GM12878 (cell line): ENCODE measurements at regions not wholly inside any gene's neighbourhood (a gene's known extent, or its start where the extent isn't known, plus 50 kb on each side); places are given as distances from the start of the nearest gene placed in this dataset.

ENCODE experiments used
- ATAC-seq: fragments of 200-7000 bp; cut with Tn5 transposase; 3 replicates; pipeline ENCODE4 v1.9.1; 2020; ENCODE audit warnings: mild to moderate bottlenecking, moderate library complexity
- BruUV-seq: library from RNA; stranded (reverse); fragments of 400-500 nt; replicated peaks from 2 replicates; lab custom pipeline; 2021; lab: Mats Ljungman, UMichigan
- CTCF ChIA-PET: fragments of 300-600 bp; sonication (Branson Sonifier 250); formaldehyde crosslinking; extraction: SDS; loops from one replicate; lab custom pipeline; 2021; ENCODE audit warnings: inconsistent platforms; lab: Yijun Ruan, JAX
- POLR2A ChIA-PET: fragments of 350-600 bp; formaldehyde crosslinking; extraction: SDS; loops from one replicate; lab custom pipeline; 2021; ENCODE audit warnings: inconsistent platforms; lab: Charles Lee
- RAD21 ChIA-PET: fragments of 300-600 bp; sonication (Branson Sonifier 250); formaldehyde crosslinking; loops from one replicate; lab custom pipeline; 2023; ENCODE audit warnings: antibody characterized with exemption; ENCODE audit not compliant: unreplicated experiment; lab: Charles Lee
- SMC1A ChIA-PET: fragments of 300-600 bp; sonication (Branson Sonifier 250); formaldehyde crosslinking; loops from one replicate; lab custom pipeline; 2023; ENCODE audit not compliant: unreplicated experiment, uncharacterized antibody; lab: Charles Lee
- DNase-seq: peaks from one replicate; pipeline ENCODE4 v3.0.0-alpha.2; 2011; ENCODE audit warnings: low read depth, low spot score
- FAIRE-seq: peaks from 3 replicates; lab custom pipeline; 2011; peaks lifted over from hg19 to GRCh38; lab: Jason Lieb, UNC
- H2AFZ ChIP-seq: 2 replicates; pipeline ENCODE4 v1.6.0; 2011; ENCODE audit warnings: low read depth, low read length, control low read depth; ENCODE audit not compliant: control insufficient read depth
- H3K27ac ChIP-seq: 2 replicates; pipeline ENCODE4 v1.5.1; 2011; ENCODE audit warnings: control low read depth; ENCODE audit not compliant: control insufficient read depth, insufficient read depth
- H3K27me3 ChIP-seq, 2 experiments: replicated peaks in 1 of 2; 2 replicates each; pipeline versions ENCODE4 v1.6.0 to v1.6.1; 2011; ENCODE audit warnings: low read length in 1 of 2; ENCODE audit not compliant: control insufficient read depth in 2 of 2, insufficient read depth in 2 of 2
- H3K36me3 ChIP-seq, 2 experiments: 2 replicates each; pipeline ENCODE4 v1.5.1; 2011; ENCODE audit warnings: low read length in 1 of 2; ENCODE audit not compliant: control insufficient read depth in 2 of 2, insufficient read depth in 2 of 2
- H3K4me1 ChIP-seq: 2 replicates; pipeline ENCODE4 v1.6.1; 2011; ENCODE audit warnings: mild to moderate bottlenecking, low read length, moderate library complexity, mixed read lengths; ENCODE audit not compliant: control insufficient read depth, insufficient read depth
- H3K4me2 ChIP-seq: 2 replicates; pipeline ENCODE4 v1.6.0; 2011; ENCODE audit warnings: control low read depth; ENCODE audit not compliant: control insufficient read depth, insufficient read depth
- H3K4me3 ChIP-seq: fragments of 200-600 bp; sonication (generic); 2 replicates; pipeline ENCODE4 v1.5.1; 2016
- H3K79me2 ChIP-seq: 2 replicates; pipeline ENCODE4 v1.6.0; 2011; ENCODE audit warnings: low read length; ENCODE audit not compliant: control insufficient read depth, insufficient read depth
- H3K9ac ChIP-seq: 2 replicates; pipeline ENCODE4 v1.8.0; 2011; ENCODE audit warnings: low read length, control low read depth, mixed read lengths; ENCODE audit not compliant: control insufficient read depth, insufficient read depth
- H3K9me3 ChIP-seq: replicated peaks from 3 replicates; pipeline ENCODE4 v1.5.1; 2011; ENCODE audit warnings: mild to moderate bottlenecking, low read length; ENCODE audit not compliant: control insufficient read depth, insufficient read depth
- H4K20me1 ChIP-seq: 2 replicates; pipeline ENCODE4 v1.6.0; 2011; ENCODE audit not compliant: control insufficient read depth, insufficient read depth
- ATF7 ChIP-seq: fragments of 450-650 bp; IDR thresholded peaks from 2 replicates; pipeline ENCODE4 v1.6.1; 2016; ENCODE audit warnings: low read depth, mild to moderate bottlenecking
- CHD4 ChIP-seq: fragments of 200-600 bp; sonication (generic); IDR thresholded peaks from 2 replicates; pipeline ENCODE4 v1.6.1; 2016; ENCODE audit warnings: mild to moderate bottlenecking
- GABPA ChIP-seq: IDR thresholded peaks from 2 replicates; pipeline ENCODE4 v1.6.1; 2014; ENCODE audit warnings: antibody characterized with exemption, low read depth, mild to moderate bottlenecking, inconsistent platforms
- HDAC6 ChIP-seq: fragments of 200-600 bp; sonication (generic); IDR thresholded peaks from one replicate; pipeline ENCODE4 v1.8.0; 2017; ENCODE audit warnings: antibody characterized with exemption; ENCODE audit not compliant: unreplicated experiment
- IRF4 ChIP-seq: IDR thresholded peaks from 2 replicates; pipeline ENCODE4 v1.6.1; 2011; ENCODE audit warnings: low read depth, low read length
- LARP7 ChIP-seq: fragments of 450-650 bp; IDR thresholded peaks from 2 replicates; pipeline ENCODE4 v1.6.1; 2017; ENCODE audit warnings: mild to moderate bottlenecking
- MAX ChIP-seq: IDR thresholded peaks from 2 replicates; pipeline ENCODE4 v1.6.1; 2012; ENCODE audit warnings: low read depth, low read length, improper control_type of control experiment
- PAX5 ChIP-seq: IDR thresholded peaks from 2 replicates; pipeline ENCODE4 v1.6.1; 2011; ENCODE audit warnings: low read depth, low read length, borderline replicate concordance
- PKNOX1 ChIP-seq: fragments of 450-650 bp; IDR thresholded peaks from 2 replicates; pipeline ENCODE4 v1.6.1; 2016; ENCODE audit warnings: mild to moderate bottlenecking
- SMC3 ChIP-seq: IDR thresholded peaks from 2 replicates; pipeline ENCODE4 v1.6.1; 2011; ENCODE audit warnings: low read length, improper control_type of control experiment, borderline replicate concordance
- SPI1 ChIP-seq: IDR thresholded peaks from 2 replicates; pipeline ENCODE4 v1.6.1; 2011; ENCODE audit warnings: low read depth, mild to moderate bottlenecking, low read length, moderate library complexity, borderline replicate concordance; ENCODE audit not compliant: insufficient read depth
- SRF ChIP-seq, 2 experiments: IDR thresholded peaks; 2 replicates each; pipeline ENCODE4 v1.6.1; 2011; ENCODE audit warnings: low read depth in 2 of 2, low read length in 2 of 2, mild to moderate bottlenecking in 1 of 2, moderate library complexity in 1 of 2
- TAF1 ChIP-seq: IDR thresholded peaks from 2 replicates; pipeline ENCODE4 v1.6.1; 2011; ENCODE audit warnings: mild to moderate bottlenecking, low read depth, low read length, borderline replicate concordance
- TARDBP ChIP-seq: IDR thresholded peaks from 2 replicates; pipeline ENCODE4 v1.6.1; 2016; ENCODE audit warnings: borderline replicate concordance
- ZBTB33 ChIP-seq: fragments of 450-650 bp; IDR thresholded peaks from 2 replicates; pipeline ENCODE4 v1.6.1; 2017; ENCODE audit warnings: mild to moderate bottlenecking
- ZNF384 ChIP-seq: IDR thresholded peaks from 2 replicates; pipeline ENCODE4 v1.6.1; 2012; ENCODE audit warnings: low read depth, mild to moderate bottlenecking, low read length, improper control_type of control experiment, borderline replicate concordance
- ZNF592 ChIP-seq: fragments of 450-650 bp; IDR thresholded peaks from 2 replicates; pipeline ENCODE4 v1.6.1; 2017; ENCODE audit warnings: mild to moderate bottlenecking, moderate library complexity
- ZNF622 ChIP-seq: fragments of 450-650 bp; IDR thresholded peaks from 2 replicates; pipeline ENCODE4 v1.6.1; 2017; ENCODE audit warnings: mild to moderate bottlenecking, inconsistent platforms
- WGBS: methylation state at CpG from one replicate; pipeline ENCODE4 v1.1.6; 2016; ENCODE audit warnings: low lambda C conversion rate; ENCODE audit not compliant: insufficient replicate concordance, insufficient coverage; ENCODE audit errors: missing lambda C conversion rate; 5-methylcytosine and 5-hydroxymethylcytosine counted together
- in situ Hi-C: fragments of 300-500 bp; cut with MboI; formaldehyde crosslinking; loops from 9 replicates; pipeline ENCODE4 v1.14.3; 2018; ENCODE audit warnings: mixed read lengths
- intact Hi-C: fragments of 100-400 bp; cut with micrococcal nuclease; formaldehyde crosslinking; loops from one replicate; pipeline ENCODE4 v1.14.2; 2022; ENCODE audit not compliant: unreplicated experiment

GRCh38 chr17:68108313-68109000 lies 72.9 kb downstream of the KPNA2 start:
- no peak for DNase-seq
- Histone ChIP-seq H2AFZ (no peak overlapping the region), H3K9me3 (peaks cover 3% of the 10 kb centered on the region; the same call in 1 of the 3 replicates), H3K79me2 (no peaks in the 10 kb centered on the region), H3K4me1 (no peaks in the 10 kb centered on the region), H3K4me3 (no peak overlapping the region), H4K20me1 (no peaks in the 10 kb centered on the region), H3K27me3 (no peaks in the 10 kb centered on the region), H3K36me3 (no peaks in the 10 kb centered on the region), H3K4me2 (no peak overlapping the region), H3K9ac (no peak overlapping the region), H3K27ac (no peak overlapping the region)
- BruUV-seq: no TSS peak
- no peak for TF ChIP-seq TAF1
- TF ChIP-seq PAX5: no peak
- no peak for TF ChIP-seq ATF7
- TF ChIP-seq CHD4: no peak
- no peak for TF ChIP-seq SPI1
- no peak for TF ChIP-seq ZNF622
- TF ChIP-seq SRF (IDR thresholded peaks at IDR 0.05; ENCODE audit: low read depth in 2 of 2, low read length in 2 of 2): no peak
- no peak for TF ChIP-seq TARDBP
- no peak for TF ChIP-seq IRF4
- TF ChIP-seq ZNF592: no peak
- TF ChIP-seq HDAC6: no peak
- TF ChIP-seq GABPA: no peak
- no peak for TF ChIP-seq SMC3
- no peak for TF ChIP-seq ZNF384
- no peak for TF ChIP-seq LARP7
- no peak for TF ChIP-seq PKNOX1
- no peak for TF ChIP-seq MAX
- TF ChIP-seq ZBTB33: no peak
- SMC1A ChIA-PET: no interaction called here
- RAD21 ChIA-PET: interaction anchor here (0.7 kb wide), 1 partner anchor 154 kb away, joined by 3 read pairs; no protein-coding TSS in a partner anchor
- CTCF ChIA-PET: no interaction called here
- 39% methylated on average over 9 of the region's 9 CpGs for WGBS
- in situ Hi-C loops (no loop called here), intact Hi-C loops (no loop called here)
- POLR2A ChIA-PET: no interaction called here
- ATAC-seq: no peak
- FAIRE-seq: no peak
